Activated CD4-positive, alpha-beta T cell treated with anti-CD3 and anti-CD28 coated beads, Interleukin-2, amount 50 U/mL, for 1 hour (primary cell): ENCODE measurements at regions not wholly inside any gene's neighbourhood (a gene's known extent, or its start where the extent isn't known, plus 50 kb on each side); places are given as distances from the start of the nearest gene placed in this dataset.
"Not testable (repeated sequence)": the region's sequence is repeated elsewhere in the genome, so short reads cannot be mapped to it uniquely, and the experiment has no call there.

Source experiments
- DNase-seq: peaks from one replicate; pipeline ENCODE4 v3.0.0-alpha.2; 2020

GRCh38 chrX:131830400-131831184 is 192.5 kb upstream of the STK26 start:
- DNase-seq = peak; percentile 27

- no peak for DNase-seq
Observed at GRCh38 chrX:131831185-131831520, 191.9 kb upstream of the STK26 start.

- DNase-seq = no peak
Observed at GRCh38 chrX:131836161-131836560, 186.9 kb upstream of the STK26 start.

- DNase-seq = no peak
Observed at GRCh38 chrX:131837325-131837724, 185.8 kb upstream of the STK26 start.

GRCh38 chrX:131840799-131841495 is 182.2 kb upstream of the STK26 start:
- DNase-seq = no peak

- DNase-seq = peak; percentile 3
Observed at GRCh38 chrX:131841496-131842437, 181.3 kb upstream of the STK26 start.

GRCh38 chrX:131843987-131844386 is 179.1 kb upstream of the STK26 start:
- no peak for DNase-seq

- no peak for DNase-seq
Observed at GRCh38 chrX:131845201-131845600, 177.9 kb upstream of the STK26 start.

GRCh38 chrX:131845771-131846170 is 177.3 kb upstream of the STK26 start:
- no peak for DNase-seq

- not testable (repeated sequence) for DNase-seq
Observed at GRCh38 chrX:131850964-131851363, 172.1 kb upstream of the STK26 start.

GRCh38 chrX:131853440-131853839 is 169.7 kb upstream of the STK26 start:
- no peak for DNase-seq

- no peak for DNase-seq
Observed at GRCh38 chrX:131854581-131854980, 168.5 kb upstream of the STK26 start.

GRCh38 chrX:131861088-131861787 is 161.9 kb upstream of the STK26 start:
- no peak for DNase-seq

- DNase-seq = no peak
Observed at GRCh38 chrX:131862321-131862720, 160.8 kb upstream of the STK26 start.

GRCh38 chrX:131869182-131869581 is 153.9 kb upstream of the STK26 start:
- no peak for DNase-seq

GRCh38 chrX:131874300-131874699 is 148.8 kb upstream of the STK26 start:
- DNase-seq = no peak

GRCh38 chrX:131875827-131876226 is 147.3 kb upstream of the STK26 start:
- not testable (repeated sequence) for DNase-seq

- DNase-seq = no peak
Observed at GRCh38 chrX:131881194-131881593, 141.9 kb upstream of the STK26 start.

- DNase-seq = not testable (repeated sequence)
Observed at GRCh38 chrX:131885042-131885441, 138.1 kb upstream of the STK26 start.

- not testable (repeated sequence) for DNase-seq
Observed at GRCh38 chrX:131893857-131894256, 129.2 kb upstream of the STK26 start.

- no peak for DNase-seq
Observed at GRCh38 chrX:131894995-131895394, 128.1 kb upstream of the STK26 start.

- DNase-seq = no peak
Observed at GRCh38 chrX:131895807-131896206, 127.3 kb upstream of the STK26 start.

GRCh38 chrX:131901546-131901945 is 121.6 kb upstream of the STK26 start:
- no peak for DNase-seq
